HG03159 (cell line): ENCODE measurements at regions not wholly inside any gene's neighbourhood (a gene's known extent, or its start where the extent isn't known, plus 50 kb on each side); places are given as distances from the start of the nearest gene placed in this dataset.
"Not testable (repeated sequence)": the region's sequence is repeated elsewhere in the genome, so short reads cannot be mapped to it uniquely, and the experiment has no call there.

ENCODE experiments used
- ATAC-seq: cut with Tn5 transposase; IDR thresholded peaks from one replicate; pipeline ENCODE4 v1.9.1; 2021; ENCODE audit warnings: mild to moderate bottlenecking, moderate library complexity; ENCODE audit not compliant: unreplicated experiment

DNA sequence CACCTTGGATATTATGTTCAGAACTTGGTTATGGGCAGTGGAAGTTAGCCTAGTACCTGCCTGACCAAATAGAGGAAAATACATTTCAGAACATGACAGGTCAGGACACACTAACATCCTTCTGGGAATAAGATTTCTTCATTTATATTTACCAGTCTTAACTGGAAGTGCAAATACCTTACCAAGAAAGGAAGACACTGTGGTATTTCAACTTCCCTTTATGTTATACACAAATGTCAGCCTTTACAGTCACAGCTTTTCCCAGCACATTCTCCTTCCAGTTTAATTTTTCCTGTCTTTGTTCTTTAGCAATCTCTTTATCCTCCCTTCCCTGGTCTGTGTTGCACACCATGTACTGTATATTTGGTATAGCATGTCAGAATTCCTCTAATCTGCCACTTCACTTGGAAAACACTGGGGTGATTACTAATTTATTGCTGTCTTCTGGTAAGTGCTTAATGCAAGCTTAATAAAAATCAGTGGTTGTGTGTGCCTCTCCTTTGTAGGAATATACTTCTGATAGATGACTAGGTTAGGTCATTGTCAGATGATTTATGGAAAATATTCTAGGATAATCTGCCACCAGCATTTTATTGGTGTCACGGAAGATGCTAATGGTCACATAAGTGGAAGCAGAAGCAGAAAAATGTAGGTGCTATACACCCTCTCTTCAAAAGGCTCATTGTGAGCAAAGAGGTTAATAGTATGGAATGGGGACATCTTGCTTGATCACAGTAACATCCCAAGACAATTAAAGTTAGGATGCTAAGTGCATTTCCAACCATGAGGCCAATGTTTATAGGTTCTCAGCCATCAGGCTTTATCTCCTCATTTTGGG lies 124.3 kb upstream of the STARD13 start:
- no peak for ATAC-seq

DNA sequence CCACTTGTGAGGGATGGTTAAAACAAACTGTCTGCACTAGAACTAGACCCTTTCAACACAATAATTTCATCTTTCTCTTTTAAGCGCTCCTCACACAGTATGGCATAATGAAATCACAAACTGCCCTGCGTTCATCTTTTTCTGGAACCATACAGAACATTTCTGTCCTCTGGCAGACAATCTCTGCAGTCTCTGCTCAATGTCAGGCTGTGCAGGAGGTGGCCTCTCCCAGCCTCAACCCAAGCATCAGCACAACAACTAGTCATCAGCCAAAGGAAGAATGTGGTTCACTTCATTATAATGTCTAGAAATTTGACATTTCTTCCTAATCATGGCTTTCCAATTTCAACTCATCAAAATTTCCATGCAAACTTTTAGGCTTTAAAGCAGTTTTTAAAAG lies 125.1 kb upstream of the STARD13 start:
- ATAC-seq: no peak

DNA sequence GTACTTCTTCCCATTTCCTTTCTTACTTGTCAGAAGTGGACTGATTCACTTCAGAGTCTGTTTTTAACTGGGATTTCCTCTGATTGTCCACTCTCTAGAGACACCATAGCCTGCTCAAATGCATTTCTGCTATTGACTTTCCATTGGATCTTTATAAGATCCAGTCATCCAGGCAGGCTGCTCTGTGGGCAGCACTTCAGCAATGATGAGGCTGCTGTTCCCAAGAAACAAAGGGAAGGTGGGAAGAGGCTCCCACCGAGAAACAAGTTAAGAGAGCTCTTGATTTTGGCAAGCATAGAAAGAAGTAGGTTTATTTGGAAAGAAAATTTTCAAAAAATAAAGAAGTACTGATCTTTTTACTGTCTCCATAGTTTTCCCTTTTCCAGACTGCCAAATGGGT lies 125.8 kb upstream of the STARD13 start:
- ATAC-seq: no peak

DNA sequence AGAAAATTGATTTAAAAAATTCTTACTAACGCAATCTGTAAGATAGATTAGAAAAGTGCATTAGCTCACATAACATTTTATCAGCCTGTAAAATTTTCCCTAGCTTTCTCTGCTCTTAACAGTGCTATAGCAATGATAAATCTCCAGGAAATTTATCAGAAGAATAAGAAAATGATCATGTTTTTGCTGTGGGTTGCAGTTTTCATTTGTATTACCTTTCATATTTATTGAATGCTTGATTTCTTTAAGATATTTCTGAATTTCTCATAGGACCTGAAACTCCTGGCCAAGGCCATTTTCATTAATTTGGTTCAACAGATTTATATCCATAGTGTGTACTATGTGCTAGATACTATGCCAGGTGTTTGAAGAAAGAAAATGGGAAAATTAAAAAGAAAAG lies 130.3 kb upstream of the STARD13 start:
- no peak for ATAC-seq

DNA sequence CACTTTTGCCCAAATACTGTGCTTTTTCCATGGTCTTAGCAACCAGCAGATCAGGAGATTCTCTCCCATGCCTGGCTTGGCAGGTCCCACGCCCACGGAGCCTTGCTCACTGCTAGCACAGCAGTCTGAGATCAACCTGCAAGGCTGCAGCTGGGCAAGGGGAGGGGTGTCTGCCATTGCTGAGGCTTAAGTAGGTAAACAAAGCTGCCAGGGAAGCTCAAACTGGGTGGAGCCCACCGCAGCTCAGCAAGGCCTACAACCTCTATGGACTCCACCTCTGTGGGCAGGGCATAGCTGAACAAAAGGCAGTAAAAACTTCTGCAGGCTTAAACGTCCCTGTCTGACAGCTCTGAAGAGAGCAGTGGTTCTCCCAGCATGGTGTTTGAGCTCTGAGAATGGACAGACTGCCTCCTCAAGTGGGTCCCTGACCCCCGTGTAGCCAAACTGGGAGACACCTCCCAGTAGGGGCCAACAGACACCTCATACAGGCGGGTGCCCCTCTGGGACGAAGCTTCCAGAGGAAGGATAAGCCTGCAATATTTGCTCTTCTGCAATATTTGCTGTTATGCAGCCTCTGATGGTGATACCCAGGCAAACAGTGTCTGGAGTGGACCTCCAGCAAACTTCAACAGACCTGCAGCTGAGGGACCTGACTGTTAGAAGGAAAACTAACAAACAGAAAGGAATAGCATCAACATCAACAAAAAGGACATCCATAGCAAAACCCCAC lies 132.8 kb upstream of the STARD13 start:
- ATAC-seq: not testable (repeated sequence)

DNA sequence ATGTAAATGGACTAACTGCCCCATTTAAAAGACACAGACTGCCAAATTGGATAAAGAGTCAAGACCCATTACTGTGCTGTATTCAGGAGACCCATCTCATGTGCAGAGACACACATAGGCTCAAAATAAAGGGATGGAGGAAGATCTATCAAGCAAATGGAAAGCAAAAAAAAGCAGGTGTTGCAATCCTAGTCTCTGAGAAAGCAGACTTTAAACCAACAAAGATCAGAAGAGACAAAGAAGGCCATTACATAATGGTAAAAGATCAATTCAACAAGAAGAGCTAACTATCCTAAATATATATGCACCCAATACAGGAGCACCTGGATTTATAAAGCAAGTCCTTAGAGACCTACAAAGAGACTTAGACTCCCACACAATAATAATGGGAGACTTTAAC lies 134.6 kb upstream of the STARD13 start:
- ATAC-seq: not testable (repeated sequence)

DNA sequence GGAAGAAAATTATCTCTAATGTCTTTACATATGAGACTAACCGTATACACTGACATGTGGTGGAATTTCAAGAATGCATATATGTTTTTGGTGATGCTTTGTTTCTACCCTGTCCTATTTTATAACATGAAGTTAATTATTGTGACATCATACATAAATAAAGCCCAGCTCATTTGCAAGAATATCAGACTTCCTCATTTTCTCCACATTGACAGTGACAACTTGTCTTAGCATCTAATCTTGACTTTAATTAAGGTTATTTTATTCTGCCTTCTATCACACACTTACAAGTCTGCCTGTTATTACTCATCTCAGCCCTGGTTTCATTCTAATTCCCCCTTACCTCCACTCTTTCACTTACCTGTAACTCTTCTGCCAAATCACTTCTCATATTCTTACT lies 140.6 kb upstream of the STARD13 start:
- ATAC-seq: no peak

DNA sequence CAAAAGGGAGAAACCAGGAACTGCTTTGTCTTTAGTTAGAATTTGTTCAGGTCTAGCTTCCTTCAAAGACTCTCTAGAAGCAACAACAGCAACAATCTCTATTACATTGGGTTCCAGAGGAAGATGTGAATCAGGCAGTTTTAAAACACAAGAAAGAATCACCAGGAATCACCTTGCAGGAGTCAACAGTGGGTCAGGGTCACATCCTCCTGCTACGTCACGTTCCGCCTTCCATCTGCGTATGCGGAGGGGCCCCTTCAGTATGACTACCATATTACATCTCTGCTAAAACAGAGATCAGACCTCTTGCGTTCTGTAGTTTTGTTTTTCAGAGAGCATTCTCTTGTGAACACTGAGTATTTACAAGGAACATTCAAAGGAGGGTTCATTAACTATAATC lies 147.8 kb upstream of the STARD13 start:
- no peak for ATAC-seq

DNA sequence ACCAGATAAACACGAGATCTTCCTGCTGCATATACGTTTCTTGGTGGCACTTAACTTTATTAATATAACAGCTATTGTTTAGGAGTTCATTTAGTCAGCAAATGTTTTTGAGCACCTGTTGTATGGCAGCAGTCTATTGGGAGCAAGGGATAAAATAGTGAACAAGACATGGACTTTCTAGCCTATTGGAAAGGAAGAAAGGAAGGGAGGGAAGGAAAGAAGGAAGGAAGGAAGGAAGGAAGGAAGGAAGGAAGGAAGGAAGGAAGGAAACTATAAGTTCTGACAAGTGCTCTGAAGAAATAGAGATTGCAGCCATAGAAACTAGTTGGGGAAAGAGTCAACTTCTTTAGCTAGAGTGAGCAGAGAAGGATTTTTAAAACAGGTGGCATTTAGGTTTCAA lies 149.1 kb upstream of the STARD13 start:
- no peak for ATAC-seq

DNA sequence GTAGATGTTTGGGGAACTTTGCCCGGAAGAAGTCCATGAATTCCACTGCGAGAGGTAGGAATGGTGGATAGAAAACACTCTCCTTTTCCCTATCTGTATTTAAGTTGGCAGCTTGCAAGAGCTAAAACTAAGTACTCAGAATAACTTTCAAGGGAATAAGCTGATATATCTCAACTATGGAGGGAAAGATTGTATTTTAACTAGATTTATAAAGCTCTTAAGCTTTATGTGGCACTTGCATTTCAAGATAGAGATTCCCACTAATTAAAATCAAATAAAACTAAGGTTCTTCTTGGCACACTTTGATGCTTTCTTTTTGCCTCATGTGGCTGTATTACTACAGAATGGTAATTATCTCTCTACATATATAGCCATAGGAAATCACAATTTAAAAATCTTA lies 149.7 kb upstream of the STARD13 start:
- no peak for ATAC-seq

DNA sequence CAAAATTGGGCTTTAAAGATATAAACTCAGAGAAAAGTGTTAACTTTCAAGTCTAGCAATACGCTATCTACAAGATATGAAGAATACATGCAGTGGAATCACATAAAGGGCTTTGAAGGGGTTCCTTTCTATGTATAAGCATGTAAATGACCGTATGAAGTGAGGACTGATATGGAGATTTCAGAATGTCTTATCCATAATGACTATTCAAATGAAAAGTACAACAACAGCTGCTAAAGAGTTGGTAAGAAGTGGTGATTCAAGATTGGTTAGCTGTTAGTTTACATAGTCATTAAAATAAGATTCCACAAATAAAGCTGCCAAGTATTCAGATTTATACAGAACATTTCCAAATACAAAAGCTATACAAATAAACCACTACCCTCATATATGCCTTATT lies 153.4 kb upstream of the STARD13 start:
- ATAC-seq: no peak

DNA sequence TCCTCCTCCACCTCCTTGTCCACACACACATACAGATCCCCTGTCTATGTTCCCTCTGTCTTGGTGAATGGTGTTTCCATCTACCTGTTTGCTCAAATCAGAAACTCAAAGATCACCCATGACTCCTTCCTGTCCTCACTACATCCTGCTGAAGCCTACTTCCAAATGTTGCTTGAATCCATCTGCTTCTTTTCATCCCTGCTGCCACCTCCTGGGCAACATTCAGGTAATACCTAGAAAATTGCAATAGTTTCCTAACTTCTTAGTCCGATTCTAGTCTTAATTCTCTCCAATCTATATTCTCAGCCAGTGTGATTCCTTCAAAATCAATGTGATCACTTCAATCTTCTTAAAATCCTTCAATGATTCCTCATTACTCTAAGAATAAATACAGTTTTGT lies 155.5 kb upstream of the STARD13 start:
- no peak for ATAC-seq

DNA sequence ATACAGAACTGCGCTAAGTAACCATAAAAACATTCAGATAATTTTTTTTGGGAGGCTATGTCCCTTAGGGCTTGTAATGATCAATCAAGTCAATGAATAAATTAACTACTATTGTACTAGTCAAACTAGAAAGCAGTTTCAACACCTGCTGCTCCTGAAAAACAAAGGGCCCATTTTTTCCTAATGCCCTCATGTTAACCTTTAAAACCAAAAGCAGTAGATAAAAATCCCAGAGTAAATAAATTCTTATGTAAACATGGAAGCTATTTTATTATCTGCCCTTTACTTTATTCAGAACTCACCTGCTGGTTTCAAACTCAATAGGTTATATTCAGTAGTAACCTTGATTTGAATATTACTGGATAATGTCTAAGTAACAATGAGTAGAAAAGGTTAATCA lies 159.5 kb upstream of the STARD13 start:
- ATAC-seq: no peak

DNA sequence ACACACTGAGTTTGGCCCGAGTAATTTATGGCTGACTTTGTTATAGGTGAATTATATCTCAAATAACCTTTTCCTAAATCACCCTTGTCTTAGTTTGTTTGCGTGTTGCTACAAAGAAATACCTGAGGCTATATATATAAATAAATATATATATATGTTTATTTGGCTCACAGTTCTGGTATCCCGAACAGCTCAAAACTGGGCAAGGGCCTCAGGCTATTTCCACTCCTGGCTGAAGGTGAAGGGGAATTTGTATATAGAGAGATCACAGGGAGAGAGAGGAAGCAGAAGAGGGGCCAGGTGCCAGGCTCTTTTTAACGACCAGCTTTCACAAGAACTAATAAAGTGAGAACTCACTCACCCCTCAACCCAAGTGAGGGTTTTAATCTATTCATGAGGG lies 159.9 kb upstream of the STARD13 start:
- no peak for ATAC-seq

DNA sequence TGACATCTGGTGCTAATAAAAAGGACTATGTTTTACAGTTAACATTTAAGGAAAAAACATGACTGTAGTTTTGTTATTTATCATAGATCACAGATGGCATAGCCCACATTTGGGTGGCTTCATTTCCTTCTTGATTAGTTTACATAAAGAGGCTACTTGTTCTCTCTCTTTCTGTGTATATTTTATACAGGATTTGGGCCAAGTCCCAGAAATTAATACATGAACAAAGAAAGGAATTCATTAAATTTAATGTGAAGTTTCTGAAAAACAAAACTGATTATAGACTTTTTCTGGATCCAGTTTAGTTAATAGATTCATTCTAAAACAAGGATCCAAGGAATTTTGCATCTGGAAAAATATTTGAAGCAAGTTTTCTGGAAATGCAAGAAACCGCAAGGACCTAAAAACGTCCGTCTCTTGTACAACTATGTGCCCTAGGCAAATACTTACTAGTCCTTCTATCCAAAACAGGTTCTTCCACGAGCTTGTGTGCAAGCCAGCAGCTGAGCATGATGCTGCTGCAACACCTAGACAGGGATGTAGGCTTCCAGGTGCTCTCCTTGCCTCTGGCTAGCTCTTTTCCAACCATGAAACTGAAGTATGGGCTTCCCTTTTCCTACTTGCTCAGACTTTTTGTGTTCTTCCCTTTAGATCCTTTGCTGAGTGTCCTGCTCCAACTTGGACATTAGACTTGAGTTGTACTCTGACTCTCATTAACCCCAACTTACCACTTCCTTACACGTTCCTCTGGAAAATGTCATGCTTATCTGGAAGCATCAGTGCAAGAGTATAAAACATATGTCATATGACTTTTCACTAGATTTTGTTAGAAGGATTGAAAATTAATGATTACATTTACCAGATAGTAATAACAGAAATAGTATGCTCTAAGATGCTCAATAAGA lies 161.5 kb upstream of the STARD13 start:
- no peak for ATAC-seq

DNA sequence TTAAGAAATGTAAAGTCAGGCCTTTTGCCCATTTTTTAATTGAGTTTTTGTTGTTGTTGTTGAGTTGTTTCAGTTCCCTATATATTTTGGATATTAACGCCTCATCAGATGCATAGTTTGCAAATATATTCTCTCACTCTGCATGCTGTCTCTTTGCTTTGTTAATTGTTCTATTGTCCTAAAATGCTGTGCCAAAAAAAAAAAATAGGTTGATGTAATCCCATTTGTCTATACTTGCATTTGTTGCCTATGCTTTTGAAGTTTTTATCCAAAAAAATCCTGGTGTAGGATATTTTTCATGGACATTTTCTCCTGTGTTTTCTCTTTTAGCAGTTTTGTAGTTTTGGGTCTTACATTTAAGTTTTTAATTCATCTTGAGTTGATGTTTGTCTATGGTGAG lies 163.3 kb upstream of the STARD13 start:
- ATAC-seq: no peak

DNA sequence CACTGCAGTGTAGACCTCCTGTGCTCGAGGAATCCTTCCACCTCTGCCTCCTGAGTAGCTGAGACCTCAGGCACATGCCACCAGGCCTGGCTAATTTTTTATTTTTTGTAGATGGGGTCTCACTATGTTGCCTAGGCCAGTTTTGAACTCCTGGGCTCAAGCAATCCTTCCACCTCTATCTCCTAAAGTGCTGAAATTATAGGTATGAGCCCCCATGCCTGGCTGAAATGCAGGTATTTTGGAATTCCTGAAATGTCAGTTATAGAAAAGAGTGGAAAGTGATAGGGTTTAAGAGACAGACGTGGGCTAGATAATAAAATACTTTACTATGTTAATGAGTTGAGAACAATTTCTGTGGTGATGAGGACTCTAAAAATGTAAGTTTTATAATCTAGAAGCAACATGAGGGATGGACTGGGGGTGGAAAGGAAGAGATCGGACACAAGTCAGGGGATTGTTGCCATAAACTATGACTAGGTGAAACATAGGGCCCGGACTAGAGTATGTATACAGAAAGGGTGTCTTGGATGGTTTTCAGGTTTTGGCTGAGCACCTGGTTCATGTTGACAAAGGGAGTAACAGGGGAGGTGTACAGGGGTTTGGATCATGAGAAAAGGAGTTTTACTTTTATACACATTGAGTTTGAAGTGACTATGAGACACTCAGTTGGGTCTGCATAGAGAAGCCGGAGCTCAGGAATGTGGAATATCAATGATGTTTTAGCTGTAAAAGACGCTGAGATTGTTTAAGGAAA lies 165.6 kb upstream of the STARD13 start:
- no peak for ATAC-seq

DNA sequence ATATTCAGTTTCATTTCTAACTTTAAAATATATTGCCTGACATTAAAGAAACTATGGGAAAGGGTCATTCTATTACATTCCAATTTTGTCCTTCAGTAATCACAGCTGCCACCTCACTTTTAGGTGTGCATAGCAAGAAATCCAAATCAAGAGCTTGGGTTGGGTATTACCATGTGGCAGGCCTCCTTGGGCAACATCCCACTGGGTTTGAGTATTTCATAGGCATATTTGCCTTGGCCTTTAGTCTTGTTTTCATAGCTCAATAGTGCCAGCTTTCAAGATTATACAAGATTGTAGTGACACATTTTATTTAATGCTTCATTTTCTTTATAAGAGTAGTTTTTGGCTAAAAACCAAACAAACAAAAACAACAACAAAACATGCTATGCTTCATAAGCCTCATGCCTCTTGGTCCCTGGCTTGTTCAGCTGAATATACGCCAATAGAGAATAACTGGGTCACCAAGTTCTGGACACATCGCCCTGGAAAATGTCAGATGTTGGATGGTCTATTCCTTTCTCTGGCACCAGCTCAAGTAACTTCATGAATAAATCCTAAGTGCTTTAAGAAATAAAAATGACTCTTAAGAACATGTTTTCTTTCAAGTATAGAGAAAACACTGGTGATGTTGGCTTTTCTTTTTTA lies 167.4 kb upstream of the STARD13 start:
- no peak for ATAC-seq

DNA sequence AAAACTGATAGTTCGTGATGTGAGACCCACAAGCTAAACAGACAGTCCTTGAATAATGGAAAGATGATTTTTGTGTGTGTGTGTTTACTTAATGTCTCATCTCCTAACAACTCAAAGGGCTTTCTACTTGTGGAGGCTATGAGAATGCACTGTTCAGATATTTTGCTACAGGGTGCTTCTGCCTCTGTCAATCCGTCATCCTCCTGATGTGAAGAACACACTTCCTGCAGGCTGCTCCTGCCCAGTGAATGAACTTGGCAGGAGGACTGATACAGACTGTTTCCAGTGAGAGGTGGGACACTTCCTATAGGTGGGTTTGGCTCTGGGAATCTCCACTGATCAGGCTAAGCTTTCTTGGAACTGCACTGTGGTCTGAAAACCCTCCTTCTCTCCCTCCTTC lies 168.4 kb upstream of the STARD13 start:
- ATAC-seq: no peak
